ENCODE measurements at regions not wholly inside any gene's neighbourhood (a gene's known extent, or its start where the extent isn't known, plus 50 kb on each side); places are given as distances from the start of the nearest gene placed in this dataset.

DNA sequence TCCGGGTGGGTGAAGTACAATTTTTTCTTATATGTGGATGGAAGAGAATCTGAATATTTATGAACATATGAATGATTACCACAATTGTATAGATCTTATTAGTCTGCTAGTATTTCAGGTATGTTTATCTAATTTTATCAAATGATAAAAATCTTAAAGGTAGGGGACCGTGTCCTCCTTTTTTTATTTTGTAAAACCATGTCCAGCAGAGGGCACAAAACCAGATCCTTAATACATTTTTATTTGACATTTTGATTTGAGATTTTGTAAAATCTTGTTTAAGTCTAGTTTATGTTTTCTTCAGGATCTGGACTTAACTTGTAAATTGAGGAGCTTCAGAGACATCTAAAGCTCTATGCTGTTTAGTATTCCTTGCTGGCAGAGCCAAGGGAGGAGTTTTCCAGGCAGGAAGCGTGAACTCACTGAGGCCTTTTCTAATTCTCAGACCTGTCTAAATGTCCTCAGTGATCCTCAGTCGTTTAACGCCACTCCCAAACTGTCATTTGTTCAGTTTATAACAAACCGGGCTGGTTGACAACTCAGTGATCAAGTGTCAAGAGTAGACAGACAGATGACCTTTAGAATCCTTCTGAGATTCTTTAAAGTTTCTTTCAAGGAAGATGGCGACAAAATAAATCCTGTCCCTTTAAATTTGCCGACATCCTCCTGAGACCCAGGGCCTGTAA lies 263.9 kb downstream of the KTN1 start:
- intact Hi-C loops (cut with DNase I) = no loop called here
- Histone ChIP-seq H3K4me1 (no peaks in the 10 kb centered on the region), H3K27me3 (no peaks in the 10 kb centered on the region), H3K9me3 (no peaks in the 10 kb centered on the region), H3K27ac (no peak overlapping the region), H3K4me3 (replicated peaks in 1 of 3) (no peak overlapping the region), H3K36me3 (no peaks in the 10 kb centered on the region)
- WGBS, 2 donors = 66 to 67% methylated on average over 8 of the region's 8 CpGs
- DNase-seq = no peak
- TF ChIP-seq POLR2A (IDR thresholded peaks at IDR 0.05) = no peak
- TF ChIP-seq, protein P1, sequence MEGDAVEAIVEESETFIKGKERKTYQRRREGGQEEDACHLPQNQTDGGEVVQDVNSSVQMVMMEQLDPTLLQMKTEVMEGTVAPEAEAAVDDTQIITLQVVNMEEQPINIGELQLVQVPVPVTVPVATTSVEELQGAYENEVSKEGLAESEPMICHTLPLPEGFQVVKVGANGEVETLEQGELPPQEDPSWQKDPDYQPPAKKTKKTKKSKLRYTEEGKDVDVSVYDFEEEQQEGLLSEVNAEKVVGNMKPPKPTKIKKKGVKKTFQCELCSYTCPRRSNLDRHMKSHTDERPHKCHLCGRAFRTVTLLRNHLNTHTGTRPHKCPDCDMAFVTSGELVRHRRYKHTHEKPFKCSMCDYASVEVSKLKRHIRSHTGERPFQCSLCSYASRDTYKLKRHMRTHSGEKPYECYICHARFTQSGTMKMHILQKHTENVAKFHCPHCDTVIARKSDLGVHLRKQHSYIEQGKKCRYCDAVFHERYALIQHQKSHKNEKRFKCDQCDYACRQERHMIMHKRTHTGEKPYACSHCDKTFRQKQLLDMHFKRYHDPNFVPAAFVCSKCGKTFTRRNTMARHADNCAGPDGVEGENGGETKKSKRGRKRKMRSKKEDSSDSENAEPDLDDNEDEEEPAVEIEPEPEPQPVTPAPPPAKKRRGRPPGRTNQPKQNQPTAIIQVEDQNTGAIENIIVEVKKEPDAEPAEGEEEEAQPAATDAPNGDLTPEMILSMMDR (IDR thresholded peaks at IDR 0.05) = peak in 3 of 6 experiments; percentile 20 to 39 (median 35)

DNA sequence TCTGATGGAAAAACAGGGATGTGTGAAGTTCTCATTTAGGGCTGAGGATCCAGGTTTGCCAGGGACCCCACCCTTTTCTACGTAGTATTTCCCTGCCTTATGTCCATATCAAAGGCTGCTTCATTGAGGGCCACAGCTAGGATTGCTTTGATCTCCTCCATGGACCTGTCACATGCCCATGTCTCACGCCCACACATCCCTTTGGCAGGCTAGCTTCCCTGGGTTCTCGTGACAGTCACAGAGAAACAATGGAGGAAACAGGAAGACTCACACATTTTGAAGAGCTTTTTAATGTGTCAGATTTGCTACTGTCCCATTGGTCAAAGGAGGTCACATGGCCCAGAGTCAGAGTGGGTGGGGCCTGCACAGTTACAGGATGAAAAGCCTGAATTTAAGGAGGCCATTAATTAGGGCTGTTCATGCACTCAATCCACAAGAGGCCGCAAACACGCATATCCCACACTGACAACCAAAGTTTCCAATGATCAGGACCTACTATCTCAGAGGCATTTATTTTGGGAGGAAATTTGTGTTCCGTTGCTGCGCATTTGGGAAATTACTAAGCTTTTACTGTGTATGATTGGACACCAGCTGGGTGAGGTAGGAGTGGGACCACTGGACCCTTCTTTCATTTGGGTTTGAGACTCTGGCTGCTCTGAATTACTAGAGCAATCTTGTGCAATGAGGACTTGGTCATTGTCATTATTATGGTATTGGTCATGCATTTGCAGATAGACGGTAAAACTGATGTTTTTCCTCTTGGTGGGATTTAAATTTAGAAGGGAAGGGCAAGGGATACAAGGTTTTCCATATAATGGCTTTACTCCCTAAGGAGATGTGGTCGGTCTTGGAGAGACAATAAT lies 266.2 kb downstream of the KTN1 start:
- H3K27me3 ChIP-seq = no peaks in the 10 kb centered on the region
- H3K4me1 ChIP-seq = no peaks in the 10 kb centered on the region
- H3K4me3 ChIP-seq (replicated peaks in 1 of 3) = no peak overlapping the region
- intact Hi-C loops (cut with DNase I) = no loop called here
- H3K9me3 ChIP-seq = no peaks in the 10 kb centered on the region
- TF ChIP-seq, protein P1 (IDR thresholded peaks at IDR 0.05) = no peak
- no peak for TF ChIP-seq POLR2A (IDR thresholded peaks at IDR 0.05)
- 71 to 83% methylated on average over 9 of the region's 9 CpGs for WGBS, 2 donors
- H3K27ac ChIP-seq = peak overlapping the region in 1 of 3 donors; percentile 31
- H3K36me3 ChIP-seq = no peaks in the 10 kb centered on the region
- DNase-seq = no peak

DNA sequence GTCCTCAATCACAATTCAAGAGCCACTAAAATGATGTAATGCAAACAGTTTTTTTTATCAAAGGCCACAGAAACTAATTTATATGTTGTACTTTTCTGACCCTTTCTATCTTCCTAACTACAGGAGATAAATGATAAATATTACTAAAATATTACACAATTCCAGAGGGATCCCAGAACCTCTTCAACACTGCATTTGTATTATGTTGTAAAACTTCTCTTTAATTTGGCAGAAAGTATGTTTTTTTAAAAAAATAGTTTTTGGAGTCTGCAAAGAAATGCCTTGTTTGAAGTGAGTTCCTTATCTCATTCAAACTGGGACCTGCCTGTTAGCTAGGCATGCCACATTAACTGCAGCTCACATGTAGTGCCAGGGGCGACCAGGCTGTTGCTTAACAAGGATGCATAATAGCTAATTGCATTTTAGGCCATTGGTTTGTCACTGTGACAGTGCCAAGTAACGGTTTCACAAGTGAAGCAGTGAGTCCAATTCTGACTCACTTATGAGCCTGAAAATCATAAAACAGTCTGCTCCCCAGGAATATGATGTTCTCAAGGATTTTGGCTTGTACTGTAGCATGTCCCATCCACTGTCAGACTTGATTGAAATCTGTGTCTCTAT lies 266.9 kb downstream of the KTN1 start:
- DNase-seq = peak in 1 of 2 donors; percentile 5
- Histone ChIP-seq H3K27me3 (no peaks in the 10 kb centered on the region), H3K27ac (peak overlapping the region in 1 of 3 donors; percentile 43), H3K4me3 (replicated peaks in 1 of 3) (no peak overlapping the region), H3K9me3 (no peaks in the 10 kb centered on the region), H3K36me3 (no peaks in the 10 kb centered on the region), H3K4me1 (no peaks in the 10 kb centered on the region)
- TF ChIP-seq, protein P1 (IDR thresholded peaks at IDR 0.05) = no peak
- no peak for TF ChIP-seq POLR2A (IDR thresholded peaks at IDR 0.05)
- intact Hi-C loops (cut with DNase I) = no loop called here
- 70 to 81% methylated on average over 2 of the region's 2 CpGs for WGBS, 2 donors

DNA sequence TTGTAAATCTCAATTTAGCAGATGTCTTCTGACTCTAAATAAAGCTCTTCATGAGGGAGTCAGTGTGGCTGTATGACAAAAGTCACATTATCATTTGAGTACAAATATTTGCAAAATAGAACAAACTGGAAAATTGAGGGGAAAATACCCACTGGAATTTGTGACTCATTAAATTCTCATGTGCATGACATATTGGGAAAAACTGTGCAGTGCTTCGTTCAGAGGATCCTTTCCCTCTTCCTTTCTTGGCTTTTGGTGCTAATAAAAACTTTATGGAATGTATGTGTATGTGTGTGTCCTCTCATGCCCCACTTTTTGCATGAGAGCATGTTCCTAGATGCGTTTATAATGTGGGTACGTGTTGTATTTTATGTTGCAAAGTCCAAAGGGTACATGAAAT lies 267.8 kb downstream of the KTN1 start:
- intact Hi-C loops (cut with DNase I) = no loop called here
- H3K27ac ChIP-seq = peak overlapping the region in 1 of 3 donors; percentile 43
- no peak for TF ChIP-seq POLR2A (IDR thresholded peaks at IDR 0.05)
- TF ChIP-seq, protein P1 (IDR thresholded peaks at IDR 0.05) = no peak
- no peaks in the 10 kb centered on the region for H3K9me3 ChIP-seq
- H3K4me1 ChIP-seq = no peaks in the 10 kb centered on the region
- no peaks in the 10 kb centered on the region for H3K27me3 ChIP-seq
- no peak for DNase-seq
- WGBS, 2 donors = 58 to 70% methylated on average over 3 of the region's 3 CpGs
- H3K4me3 ChIP-seq (replicated peaks in 1 of 3) = no peak overlapping the region
- no peaks in the 10 kb centered on the region for H3K36me3 ChIP-seq

Data from thyroid gland (tissue), 4 donors.